Activated CD4-positive, alpha-beta T cell treated with anti-CD3 and anti-CD28 coated beads, Interleukin-10, Interleukin-2, amounts not matched to agents 100 ng/mL and 50 ng/mL, durations not matched to agents 16 hours and 8 hours (primary cell): ENCODE measurements at regions not wholly inside any gene's neighbourhood (a gene's known extent, or its start where the extent isn't known, plus 50 kb on each side); places are given as distances from the start of the nearest gene placed in this dataset.
"Not testable (repeated sequence)": the region's sequence is repeated elsewhere in the genome, so short reads cannot be mapped to it uniquely, and the experiment has no call there.

Experiments
- DNase-seq: peaks from one replicate; pipeline ENCODE4 v3.0.0-alpha.2; 2020

DNA sequence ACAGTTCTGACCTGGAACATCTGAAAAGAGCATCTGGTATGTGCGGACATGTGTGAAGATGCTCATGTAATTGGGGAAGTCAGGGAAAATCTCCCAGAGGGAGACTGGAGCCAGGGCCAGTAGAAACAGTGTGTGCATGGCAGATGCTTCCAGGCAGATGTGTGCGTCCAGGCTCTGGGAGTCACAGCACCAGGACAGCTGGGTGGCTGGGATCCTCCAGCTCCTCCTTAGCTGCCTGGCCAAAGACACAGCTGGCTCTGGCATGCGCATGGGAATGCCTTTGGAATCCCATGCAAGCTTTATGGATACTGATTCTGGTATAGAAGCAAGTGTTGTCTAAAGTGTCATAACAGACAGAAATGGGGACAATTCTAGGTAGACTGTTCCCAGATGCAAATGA lies 369.7 kb downstream of the INSIG2 start:
- no peak for DNase-seq

DNA sequence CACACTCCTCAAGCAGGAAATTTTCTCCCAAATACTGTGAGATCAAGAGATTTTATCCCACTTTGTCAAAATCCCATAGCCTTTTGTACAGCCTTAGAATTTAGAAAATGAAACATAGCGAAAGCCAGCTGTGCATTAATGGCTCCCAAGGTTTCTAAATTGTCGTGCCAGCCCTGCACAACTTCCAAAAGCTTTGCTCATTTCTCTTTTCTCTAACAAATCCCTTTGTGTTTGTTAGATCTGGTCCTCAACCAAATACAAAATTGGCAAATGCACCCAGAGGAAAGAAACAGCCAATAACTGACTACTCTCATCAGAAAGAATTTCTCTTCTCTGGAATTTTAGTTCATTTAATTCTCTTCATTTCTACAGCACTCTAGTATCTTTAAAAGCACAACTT lies 361.1 kb downstream of the INSIG2 start:
- no peak for DNase-seq

- no peak for DNase-seq
Measured at GRCh38 chr2:118443596-118443995, 355.3 kb downstream of the INSIG2 start.

DNA sequence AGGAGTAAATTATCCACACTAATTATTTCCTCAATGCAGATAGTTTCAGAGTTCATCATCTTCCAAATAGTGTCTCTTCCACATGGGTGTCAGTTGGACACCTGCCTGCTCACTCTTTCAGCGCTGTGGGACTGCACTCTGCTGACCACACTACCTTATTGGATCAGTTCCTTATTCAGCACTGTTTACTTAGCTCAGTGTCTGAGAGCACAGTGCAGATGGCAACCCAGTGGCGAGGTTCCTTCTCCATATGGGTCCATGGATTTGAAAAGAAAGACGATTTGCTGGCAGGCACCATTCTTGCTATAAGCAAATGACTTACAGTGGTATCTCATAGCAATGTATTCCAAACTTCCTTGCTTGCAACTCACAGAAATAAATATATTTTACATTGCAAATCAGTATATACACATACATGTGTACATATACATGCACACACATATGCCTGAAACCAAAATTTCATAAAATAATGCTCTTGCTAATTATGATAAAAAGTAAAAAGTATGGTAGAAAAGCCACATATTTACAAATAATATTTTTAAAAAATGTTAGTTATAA lies 354.8 kb downstream of the INSIG2 start:
- no peak for DNase-seq

DNA sequence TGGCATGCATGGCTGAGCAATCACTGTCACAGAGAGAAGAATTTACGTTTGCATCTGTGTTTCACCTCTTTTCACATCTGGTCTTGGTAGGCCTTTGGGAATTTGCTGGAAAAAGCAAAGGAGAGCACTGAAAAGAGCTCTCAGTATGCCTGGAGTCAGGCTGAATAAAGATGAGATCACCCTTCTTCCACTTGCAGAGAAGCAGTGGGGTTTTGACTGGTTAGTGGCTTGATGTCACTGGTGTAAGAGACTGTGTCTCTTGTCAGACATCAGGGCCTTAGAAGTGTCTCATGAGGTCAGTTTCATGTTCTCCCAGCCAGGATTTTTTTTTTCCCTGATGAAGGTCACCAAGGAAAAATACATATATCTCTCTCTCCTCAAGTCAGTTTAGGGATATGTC lies 353.8 kb downstream of the INSIG2 start:
- DNase-seq = no peak

DNA sequence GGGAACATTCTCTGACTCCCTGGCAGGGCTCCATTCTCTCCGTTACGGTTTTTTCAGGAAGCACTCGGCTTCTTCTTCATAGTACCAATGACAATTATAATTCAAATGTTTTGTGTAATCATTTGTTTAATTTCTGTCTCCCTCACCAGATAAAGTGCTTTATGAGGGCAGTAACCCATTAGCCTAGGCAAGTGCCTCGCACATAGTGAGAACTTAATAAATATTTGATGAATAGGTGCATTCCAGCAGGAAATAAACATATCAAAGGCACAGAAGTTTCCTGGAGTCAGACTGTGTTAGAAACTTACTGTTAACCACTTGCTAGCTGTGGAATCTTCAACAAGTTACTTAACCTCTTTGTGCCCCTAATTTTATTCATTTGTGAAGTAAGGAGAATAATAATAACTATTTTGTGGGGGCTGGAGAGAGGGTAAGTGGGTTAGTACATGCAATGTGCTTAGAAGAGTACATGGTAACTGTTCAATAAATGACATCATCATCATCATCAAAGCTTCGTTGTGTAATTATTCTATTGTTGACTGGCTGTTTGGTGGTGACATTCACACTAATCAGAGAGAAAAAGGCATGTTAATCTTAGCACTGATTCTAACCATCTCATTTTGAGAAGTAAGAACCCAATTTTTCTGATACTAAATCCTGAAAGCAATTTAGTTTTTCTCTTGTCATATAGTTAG lies 352.3 kb downstream of the INSIG2 start:
- DNase-seq = no peak

GRCh38 chr2:118437501-118437900 lies 349.2 kb downstream of the INSIG2 start:
- no peak for DNase-seq

DNA sequence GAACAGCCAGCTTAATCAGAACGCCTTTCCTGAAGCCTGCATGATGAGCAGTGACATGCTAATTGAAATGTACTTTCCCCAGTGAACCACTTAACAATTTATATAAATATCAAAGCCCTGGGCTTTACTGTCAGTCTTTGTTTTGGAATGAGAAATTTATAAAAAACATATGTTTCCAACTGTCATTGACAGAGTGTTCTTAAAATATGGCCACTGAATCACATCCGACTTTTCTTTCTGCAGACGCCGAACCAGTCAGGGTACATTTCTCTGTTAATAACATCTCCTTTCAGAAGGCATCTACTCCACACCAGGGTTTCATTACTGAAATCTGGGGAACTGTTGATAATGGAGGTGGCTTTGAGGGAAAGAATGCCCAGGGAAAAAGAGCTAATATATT lies 343.7 kb downstream of the INSIG2 start:
- no peak for DNase-seq

- no peak for DNase-seq
Measured at GRCh38 chr2:118431586-118431985, 343.3 kb downstream of the INSIG2 start.

DNA sequence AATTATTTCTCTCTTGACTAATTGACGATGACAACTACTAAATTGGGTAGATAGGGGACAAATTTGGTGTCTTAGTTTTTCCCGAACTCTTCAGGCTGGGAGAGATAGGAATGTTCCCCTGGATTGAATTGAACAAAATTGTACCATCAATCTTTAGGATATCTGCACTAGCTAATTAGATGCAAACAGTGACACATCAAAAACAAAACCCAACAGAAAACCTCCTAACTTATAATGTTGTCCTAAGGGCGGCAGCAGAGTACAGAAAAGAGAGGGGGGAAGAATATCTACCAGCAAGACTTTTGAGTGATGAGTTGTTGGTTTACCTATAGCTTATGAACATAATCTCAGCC lies 342.9 kb downstream of the INSIG2 start:
- no peak for DNase-seq

DNA sequence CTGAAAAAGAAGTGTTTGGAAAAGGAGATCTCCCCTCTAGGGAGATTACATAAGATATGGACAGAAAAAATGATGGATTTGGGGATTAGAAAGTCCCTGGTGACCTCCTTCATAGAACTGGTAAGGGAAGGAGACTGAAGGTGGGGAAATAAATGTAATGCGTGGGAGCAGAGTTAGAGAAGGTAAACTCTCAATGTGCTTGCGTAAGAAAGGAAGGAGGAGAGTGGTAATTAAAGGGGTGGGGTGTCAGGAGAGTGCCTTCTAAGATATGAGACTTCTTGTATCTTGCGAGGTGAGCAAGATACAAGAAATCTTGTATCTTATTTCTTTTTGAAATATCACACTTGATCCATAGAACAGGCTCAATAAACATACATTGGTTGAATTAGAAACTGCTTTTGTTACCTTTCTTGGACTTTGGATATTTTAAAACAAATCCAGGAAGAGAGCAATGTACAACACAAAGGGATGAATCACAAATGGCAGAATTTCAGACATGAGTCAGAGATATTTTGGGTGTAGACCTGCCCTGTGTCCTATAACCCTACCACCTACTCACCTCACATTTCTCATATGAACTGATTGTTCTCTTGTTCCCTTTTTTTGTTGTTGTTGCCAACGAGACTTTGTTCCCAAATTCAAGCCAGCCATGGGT lies 342.4 kb downstream of the INSIG2 start:
- DNase-seq = no peak

DNA sequence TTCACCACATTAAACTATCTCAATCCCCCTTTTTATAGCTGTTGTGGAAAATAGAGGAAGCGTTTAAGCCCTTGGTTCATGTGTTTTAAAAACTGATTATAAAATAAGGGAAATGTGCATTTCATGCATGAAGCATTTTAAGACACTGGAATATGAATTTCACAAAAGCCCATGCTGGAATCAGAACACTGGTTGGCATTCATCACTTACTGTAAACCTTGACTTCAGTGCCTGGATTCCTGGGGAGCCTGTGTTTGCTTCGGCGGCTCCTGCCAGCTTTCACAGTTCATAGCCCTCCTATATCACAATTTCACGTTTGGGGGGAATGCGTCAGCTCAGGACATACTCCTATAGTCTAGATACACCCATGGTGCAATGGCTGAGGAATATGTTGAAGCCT lies 336.9 kb downstream of the INSIG2 start:
- DNase-seq = no peak

DNA sequence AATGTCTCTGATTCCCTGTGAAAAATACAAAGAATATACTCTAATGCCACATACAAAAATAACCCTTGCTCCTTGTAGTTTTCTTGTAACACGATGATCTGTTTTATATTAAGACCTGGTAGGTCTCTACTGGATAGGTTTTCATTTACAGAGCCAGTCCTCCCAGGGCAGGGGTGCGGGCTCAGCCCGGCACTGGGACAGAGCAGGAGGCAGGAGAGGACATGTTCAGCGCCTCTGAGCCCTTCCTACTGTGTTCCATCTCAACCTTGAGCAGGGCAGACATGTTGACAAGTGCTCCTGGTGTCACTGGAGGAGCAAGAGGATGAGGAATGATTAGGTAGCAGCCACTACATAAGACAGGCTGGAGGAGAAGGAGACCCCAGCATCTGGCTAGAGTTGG lies 335.5 kb downstream of the INSIG2 start:
- DNase-seq = no peak

DNA sequence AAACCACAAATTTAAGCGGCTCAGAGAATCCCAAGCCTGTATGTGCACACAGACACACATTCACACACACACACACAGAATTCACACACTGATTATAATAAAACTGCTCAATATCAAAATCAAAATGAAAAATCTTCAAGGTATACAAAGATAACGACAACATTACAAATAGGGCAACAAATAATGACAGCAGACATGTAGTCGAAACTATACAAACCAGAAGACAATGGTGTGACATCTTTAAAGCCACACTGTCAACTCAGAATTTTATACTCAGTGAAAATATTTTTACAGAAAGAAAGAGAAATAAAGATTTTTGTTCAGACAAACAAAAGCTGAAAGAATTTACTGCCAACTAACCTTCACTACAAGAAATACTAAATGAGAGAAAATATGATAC lies 333.4 kb downstream of the INSIG2 start:
- no peak for DNase-seq

GRCh38 chr2:118417406-118418120 lies 329.3 kb downstream of the INSIG2 start:
- no peak for DNase-seq

DNA sequence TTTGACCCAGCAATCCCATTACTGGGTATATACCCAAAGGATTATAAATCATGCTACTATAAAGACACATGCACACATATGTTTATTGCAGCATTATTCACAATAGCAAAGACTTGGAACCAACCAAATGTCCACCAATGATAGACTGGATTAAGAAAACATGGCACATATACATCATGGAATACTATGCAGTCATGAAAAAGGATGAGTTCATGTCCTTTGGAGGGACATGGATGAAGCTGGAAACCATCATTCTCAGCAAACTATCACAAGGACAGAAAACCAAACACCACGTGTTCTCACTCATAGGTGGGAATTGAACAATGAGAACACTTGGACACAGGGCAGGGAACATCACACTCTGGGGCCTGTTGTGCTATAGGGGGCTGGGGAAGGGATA lies 326.9 kb downstream of the INSIG2 start:
- not testable (repeated sequence) for DNase-seq

GRCh38 chr2:118403658-118404451 lies 315.6 kb downstream of the INSIG2 start:
- DNase-seq = peak; percentile 18

GRCh38 chr2:118388771-118389170 lies 300.5 kb downstream of the INSIG2 start:
- no peak for DNase-seq

GRCh38 chr2:118387509-118387908 lies 299.2 kb downstream of the INSIG2 start:
- no peak for DNase-seq

DNA sequence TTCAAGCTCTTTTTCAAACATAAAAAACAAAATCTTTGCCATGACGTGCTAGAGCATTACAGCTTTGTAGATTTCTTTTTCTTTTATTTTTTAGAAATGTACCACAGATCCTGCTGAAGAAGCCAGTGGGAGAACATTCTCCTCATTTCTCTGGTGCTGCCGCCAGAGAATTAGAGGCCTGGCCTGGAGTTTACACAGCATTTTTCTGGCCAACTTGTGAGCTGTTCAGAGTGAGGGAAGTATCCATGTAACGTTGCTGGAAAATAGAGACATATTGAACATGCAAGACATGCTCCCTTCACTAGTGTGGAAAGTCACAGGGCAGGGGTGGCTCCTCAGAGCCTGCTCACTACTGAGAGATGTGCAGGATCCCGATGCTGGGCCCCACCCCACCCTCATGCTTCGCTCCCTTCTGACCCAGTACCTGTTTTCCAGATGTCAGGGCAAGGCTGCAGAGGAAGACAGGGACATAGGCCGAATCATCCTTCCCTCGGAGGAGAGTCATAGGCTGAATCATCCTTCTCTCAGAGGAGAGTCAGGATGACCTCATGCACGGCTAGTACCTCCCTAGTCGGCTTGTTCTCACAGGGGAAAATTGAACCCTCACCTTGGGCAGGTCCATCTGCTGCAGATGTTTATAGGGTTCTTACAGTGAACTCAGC lies 298.5 kb downstream of the INSIG2 start:
- DNase-seq = no peak

DNA sequence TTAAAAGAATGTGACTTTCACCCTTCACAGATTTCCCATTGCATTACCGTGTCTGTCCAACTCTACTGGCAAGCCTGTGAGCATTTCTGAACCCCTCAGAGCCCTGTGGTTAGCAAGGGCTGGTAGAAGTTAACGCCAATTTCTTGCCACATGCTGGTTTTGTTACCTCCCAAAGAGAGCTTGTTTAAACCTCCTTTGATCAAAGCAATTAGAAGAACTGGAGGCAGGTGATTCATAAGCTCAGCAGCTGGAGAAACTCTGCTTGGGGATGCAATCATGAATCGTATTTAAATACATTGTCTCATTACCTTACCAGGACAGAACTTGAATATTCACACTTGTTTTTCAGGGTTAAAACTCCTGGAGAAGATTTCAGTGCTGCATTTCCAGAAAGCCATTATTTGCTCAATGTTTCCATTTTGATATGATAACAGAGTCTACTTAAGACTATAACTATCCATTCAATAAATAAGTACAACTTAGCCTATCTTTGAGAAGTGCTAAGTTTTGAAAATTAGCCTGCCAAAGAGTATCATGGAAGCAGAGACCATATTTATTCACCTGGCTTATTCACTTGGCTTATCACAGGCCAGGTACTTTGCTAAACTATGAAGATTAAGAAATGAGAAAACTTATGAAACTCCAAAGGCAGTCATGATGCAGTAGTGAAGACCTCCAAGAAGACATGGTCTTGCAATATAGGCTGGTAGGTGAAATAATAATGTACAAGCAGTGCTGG lies 292.8 kb downstream of the INSIG2 start:
- DNase-seq = no peak
